ENCODE measurements at regions not wholly inside any gene's neighbourhood (a gene's known extent, or its start where the extent isn't known, plus 50 kb on each side); places are given as distances from the start of the nearest gene placed in this dataset.

GRCh38 chr14:22276913-22277816, 311.9 kb downstream of the DAD1 start:
- Histone ChIP-seq H3K4me3 (ENCODE audit: low read length) (no peak overlapping the region), H3K9me3 (ENCODE audit: control insufficient read depth, low read depth, low read length) (no peaks in the 10 kb centered on the region), H3K27ac (ENCODE audit: low read length) (no peak overlapping the region), H3K36me3 (ENCODE audit: control insufficient read depth, insufficient read depth, low read length) (no peaks in the 10 kb centered on the region), H3K4me1 (ENCODE audit: control insufficient read depth, insufficient read depth, low read length) (peaks cover 7% of the 10 kb centered on the region), H3K27me3 (ENCODE audit: control insufficient read depth, insufficient read depth, low read length) (no peaks in the 10 kb centered on the region)
- no CpG with 5 or more reads among the region's 4 CpGs for WGBS (ENCODE audit: insufficient coverage, low lambda C conversion rate)
- DNase-seq, result no peak

GRCh38 chr14:22271838-22272799, 316.9 kb downstream of the DAD1 start:
- DNase-seq, result peak; percentile 33 to 58
- 67% methylated on average over 1 of the region's 11 CpGs for WGBS (ENCODE audit: insufficient coverage, low lambda C conversion rate)

GRCh38 chr14:22268875-22269274, 320.1 kb downstream of the DAD1 start:
- Histone ChIP-seq H3K4me3 (ENCODE audit: low read length) (no peak overlapping the region), H3K27ac (ENCODE audit: low read length) (peak overlapping the region; percentile 24), H3K27me3 (ENCODE audit: control insufficient read depth, insufficient read depth, low read length) (no peaks in the 10 kb centered on the region), H3K9me3 (ENCODE audit: control insufficient read depth, low read depth, low read length) (no peaks in the 10 kb centered on the region), H3K4me1 (ENCODE audit: control insufficient read depth, insufficient read depth, low read length) (peaks cover 22% of the 10 kb centered on the region), H3K36me3 (ENCODE audit: control insufficient read depth, insufficient read depth, low read length) (no peaks in the 10 kb centered on the region)
- no CpG with 5 or more reads among the region's 2 CpGs for WGBS (ENCODE audit: insufficient coverage, low lambda C conversion rate)
- peak; percentile 65 to 74 for DNase-seq

More at GRCh38 chr14:22271838-22272799, 316.9 kb downstream of the DAD1 start:
- Histone ChIP-seq H3K9me3 (ENCODE audit: control insufficient read depth, low read depth, low read length) (no peaks in the 10 kb centered on the region), H3K36me3 (ENCODE audit: control insufficient read depth, insufficient read depth, low read length) (no peaks in the 10 kb centered on the region), H3K27me3 (ENCODE audit: control insufficient read depth, insufficient read depth, low read length) (no peaks in the 10 kb centered on the region), H3K4me3 (ENCODE audit: low read length) (no peak overlapping the region), H3K4me1 (ENCODE audit: control insufficient read depth, insufficient read depth, low read length) (peaks cover 16% of the 10 kb centered on the region), H3K27ac (ENCODE audit: low read length) (peak overlapping the region; percentile 40)

- Histone ChIP-seq H3K4me3 (ENCODE audit: low read length) (no peak overlapping the region), H3K4me1 (ENCODE audit: control insufficient read depth, insufficient read depth, low read length) (peaks cover 11% of the 10 kb centered on the region), H3K9me3 (ENCODE audit: control insufficient read depth, low read depth, low read length) (no peaks in the 10 kb centered on the region), H3K36me3 (ENCODE audit: control insufficient read depth, insufficient read depth, low read length) (no peaks in the 10 kb centered on the region), H3K27me3 (ENCODE audit: control insufficient read depth, insufficient read depth, low read length) (no peaks in the 10 kb centered on the region), H3K27ac (ENCODE audit: low read length) (no peak overlapping the region)
- WGBS (ENCODE audit: insufficient coverage, low lambda C conversion rate), result no CpG with 5 or more reads among the region's 3 CpGs
- no peak for DNase-seq
Measured at GRCh38 chr14:22266683-22267082, 322.3 kb downstream of the DAD1 start.

GRCh38 chr14:22266142-22266442, 322.9 kb downstream of the DAD1 start:
- WGBS (ENCODE audit: insufficient coverage, low lambda C conversion rate), result no CpG with 5 or more reads among the region's 2 CpGs
- H3K36me3 ChIP-seq (ENCODE audit: control insufficient read depth, insufficient read depth, low read length), result no peaks in the 10 kb centered on the region
- no peak overlapping the region for H3K27ac ChIP-seq (ENCODE audit: low read length)
- H3K4me1 ChIP-seq (ENCODE audit: control insufficient read depth, insufficient read depth, low read length), result peaks cover 11% of the 10 kb centered on the region
- H3K9me3 ChIP-seq (ENCODE audit: control insufficient read depth, low read depth, low read length), result no peaks in the 10 kb centered on the region
- DNase-seq, result no peak
- H3K4me3 ChIP-seq (ENCODE audit: low read length), result no peak overlapping the region
- no peaks in the 10 kb centered on the region for H3K27me3 ChIP-seq (ENCODE audit: control insufficient read depth, insufficient read depth, low read length)

- Histone ChIP-seq H3K27me3 (ENCODE audit: control insufficient read depth, insufficient read depth, low read length) (no peaks in the 10 kb centered on the region), H3K36me3 (ENCODE audit: control insufficient read depth, insufficient read depth, low read length) (no peaks in the 10 kb centered on the region), H3K9me3 (ENCODE audit: control insufficient read depth, low read depth, low read length) (no peaks in the 10 kb centered on the region), H3K27ac (ENCODE audit: low read length) (no peak overlapping the region), H3K4me1 (ENCODE audit: control insufficient read depth, insufficient read depth, low read length) (peaks cover 11% of the 10 kb centered on the region), H3K4me3 (ENCODE audit: low read length) (no peak overlapping the region)
- DNase-seq, result peak in 1 of 2 donors; percentile 14
- WGBS (ENCODE audit: insufficient coverage, low lambda C conversion rate), result 90% methylated on average over 2 of the region's 8 CpGs
Measured at GRCh38 chr14:22265319-22266141, 323.5 kb downstream of the DAD1 start.

- Histone ChIP-seq H3K4me3 (ENCODE audit: low read length) (no peak overlapping the region), H3K9me3 (ENCODE audit: control insufficient read depth, low read depth, low read length) (no peaks in the 10 kb centered on the region), H3K27ac (ENCODE audit: low read length) (no peak overlapping the region), H3K27me3 (ENCODE audit: control insufficient read depth, insufficient read depth, low read length) (no peaks in the 10 kb centered on the region), H3K36me3 (ENCODE audit: control insufficient read depth, insufficient read depth, low read length) (no peaks in the 10 kb centered on the region), H3K4me1 (ENCODE audit: control insufficient read depth, insufficient read depth, low read length) (peaks cover 11% of the 10 kb centered on the region)
- WGBS (ENCODE audit: insufficient coverage, low lambda C conversion rate), result 86% methylated on average over 1 of the region's 1 CpG
- no peak for DNase-seq
Measured at GRCh38 chr14:22264759-22265158, 324.3 kb downstream of the DAD1 start.

- H3K27me3 ChIP-seq (ENCODE audit: control insufficient read depth, insufficient read depth, low read length), result no peaks in the 10 kb centered on the region
- H3K36me3 ChIP-seq (ENCODE audit: control insufficient read depth, insufficient read depth, low read length), result no peaks in the 10 kb centered on the region
- H3K9me3 ChIP-seq (ENCODE audit: control insufficient read depth, low read depth, low read length), result no peaks in the 10 kb centered on the region
- WGBS (ENCODE audit: insufficient coverage, low lambda C conversion rate), result no CpG with 5 or more reads among the region's 1 CpG
- peaks cover 8% of the 10 kb centered on the region for H3K4me1 ChIP-seq (ENCODE audit: control insufficient read depth, insufficient read depth, low read length)
- no peak for DNase-seq
- H3K27ac ChIP-seq (ENCODE audit: low read length), result no peak overlapping the region
- H3K4me3 ChIP-seq (ENCODE audit: low read length), result no peak overlapping the region
Measured at GRCh38 chr14:22263961-22264360, 325.1 kb downstream of the DAD1 start.

- no peak overlapping the region for H3K4me3 ChIP-seq (ENCODE audit: low read length)
- H3K27ac ChIP-seq (ENCODE audit: low read length), result no peak overlapping the region
- DNase-seq, result no peak
- 100% methylated on average over 2 of the region's 3 CpGs for WGBS (ENCODE audit: insufficient coverage, low lambda C conversion rate)
- H3K27me3 ChIP-seq (ENCODE audit: control insufficient read depth, insufficient read depth, low read length), result no peaks in the 10 kb centered on the region
- H3K36me3 ChIP-seq (ENCODE audit: control insufficient read depth, insufficient read depth, low read length), result no peaks in the 10 kb centered on the region
- no peaks in the 10 kb centered on the region for H3K9me3 ChIP-seq (ENCODE audit: control insufficient read depth, low read depth, low read length)
- H3K4me1 ChIP-seq (ENCODE audit: control insufficient read depth, insufficient read depth, low read length), result peaks cover 6% of the 10 kb centered on the region
Measured at GRCh38 chr14:22262881-22263280, 326.1 kb downstream of the DAD1 start.
